Subcutaneous abdominal adipose tissue (tissue), 5 donors: ENCODE measurements at regions not wholly inside any gene's neighbourhood (a gene's known extent, or its start where the extent isn't known, plus 50 kb on each side); places are given as distances from the start of the nearest gene placed in this dataset.
"Not testable (repeated sequence)": the region's sequence is repeated elsewhere in the genome, so short reads cannot be mapped to it uniquely, and the experiment has no call there.

Experiments used
- H3K27ac ChIP-seq: one replicate; pipeline ENCODE4 v1.7.0; 2013; ENCODE audit warnings: low read depth, mild to moderate bottlenecking, inconsistent platforms, low read length, moderate library complexity
- H3K27me3 ChIP-seq, 5 donors: one replicate each; pipeline ENCODE4 v1.7.0; 2013; ENCODE audit warnings: low read length in 5 of 5, inconsistent platforms in 1 of 5; ENCODE audit not compliant: control insufficient read depth in 5 of 5, insufficient read depth in 4 of 5
- H3K36me3 ChIP-seq, 5 donors: one replicate each; pipeline ENCODE4 v1.7.0; 2013; ENCODE audit warnings: low read length in 5 of 5; ENCODE audit not compliant: control insufficient read depth in 5 of 5, insufficient read depth in 5 of 5
- H3K4me1 ChIP-seq, 5 donors: one replicate each; pipeline ENCODE4 v1.7.0; 2013; ENCODE audit warnings: low read length in 5 of 5, mild to moderate bottlenecking in 3 of 5, moderate library complexity in 1 of 5; ENCODE audit not compliant: control insufficient read depth in 5 of 5, insufficient read depth in 5 of 5
- H3K4me3 ChIP-seq, 5 donors: one replicate each; pipeline ENCODE4 v1.7.0; 2013; ENCODE audit warnings: low read length in 5 of 5, low read depth in 1 of 5
- H3K9ac ChIP-seq, 5 donors: one replicate each; pipeline ENCODE4 v1.7.0; 2013; ENCODE audit warnings: low read length in 5 of 5, mild to moderate bottlenecking in 4 of 5, moderate library complexity in 3 of 5
- H3K9me3 ChIP-seq, 5 donors: one replicate each; pipeline ENCODE4 v1.7.0; 2013; ENCODE audit warnings: low read length in 5 of 5; ENCODE audit not compliant: control insufficient read depth in 5 of 5
- donor health status: healthy.
- donor health status: healthy.
- donor health status: healthy.
- donor health status: healthy.
- donor health status: healthy.

GRCh38 chr20:29086145-29086718 lies 2171.2 kb upstream of the DEFB115 start:
- not testable (repeated sequence) for H3K4me3 ChIP-seq, H3K4me1 ChIP-seq, H3K36me3 ChIP-seq, H3K27ac ChIP-seq, H3K9ac ChIP-seq, H3K27me3 ChIP-seq, H3K9me3 ChIP-seq

- Histone ChIP-seq H3K9ac (no peak overlapping the region), H3K4me3 (no peak overlapping the region), H3K27ac (no peak overlapping the region), H3K36me3 (no peaks in the 10 kb centered on the region), H3K4me1 (no peaks in the 10 kb centered on the region), H3K9me3 (peaks cover 0 to 3% (median 0%) of the 10 kb centered on the region in 5 donors), H3K27me3 (no peaks in the 10 kb centered on the region)
Observed at GRCh38 chr20:29086938-29087337, 2170.5 kb upstream of the DEFB115 start.

- not testable (repeated sequence) for H3K9ac ChIP-seq, H3K27ac ChIP-seq
Observed at GRCh38 chr20:29087887-29088286, 2169.6 kb upstream of the DEFB115 start.

GRCh38 chr20:29088472-29088871 lies 2169.0 kb upstream of the DEFB115 start:
- H3K27me3 ChIP-seq, H3K9me3 ChIP-seq, H3K36me3 ChIP-seq, H3K9ac ChIP-seq, H3K27ac ChIP-seq, H3K4me1 ChIP-seq, H3K4me3 ChIP-seq: not testable (repeated sequence)

More at GRCh38 chr20:29087887-29088286, 2169.6 kb upstream of the DEFB115 start:
- H3K36me3 ChIP-seq, H3K27me3 ChIP-seq, H3K9me3 ChIP-seq, H3K4me3 ChIP-seq, H3K4me1 ChIP-seq: not testable (repeated sequence)

GRCh38 chr20:29089409-29089808 lies 2168.1 kb upstream of the DEFB115 start:
- not testable (repeated sequence) for H3K9ac ChIP-seq, H3K4me3 ChIP-seq, H3K9me3 ChIP-seq, H3K27me3 ChIP-seq, H3K4me1 ChIP-seq, H3K36me3 ChIP-seq, H3K27ac ChIP-seq

GRCh38 chr20:29093958-29094357 lies 2163.5 kb upstream of the DEFB115 start:
- H3K9ac ChIP-seq, H3K27ac ChIP-seq, H3K27me3 ChIP-seq, H3K36me3 ChIP-seq, H3K4me3 ChIP-seq, H3K9me3 ChIP-seq, H3K4me1 ChIP-seq: not testable (repeated sequence)

GRCh38 chr20:29096695-29097094 lies 2160.8 kb upstream of the DEFB115 start:
- not testable (repeated sequence) for H3K9ac ChIP-seq, H3K4me3 ChIP-seq, H3K27ac ChIP-seq

GRCh38 chr20:29107884-29108283 lies 2149.6 kb upstream of the DEFB115 start:
- H3K9me3 ChIP-seq, H3K4me1 ChIP-seq, H3K4me3 ChIP-seq, H3K9ac ChIP-seq, H3K27me3 ChIP-seq, H3K27ac ChIP-seq, H3K36me3 ChIP-seq: not testable (repeated sequence)

More at GRCh38 chr20:29096695-29097094, 2160.8 kb upstream of the DEFB115 start:
- not testable (repeated sequence) for H3K9me3 ChIP-seq, H3K27me3 ChIP-seq, H3K36me3 ChIP-seq, H3K4me1 ChIP-seq

GRCh38 chr20:29109386-29109785 lies 2148.1 kb upstream of the DEFB115 start:
- H3K9me3 ChIP-seq, H3K4me1 ChIP-seq, H3K27me3 ChIP-seq, H3K27ac ChIP-seq, H3K36me3 ChIP-seq, H3K4me3 ChIP-seq, H3K9ac ChIP-seq: not testable (repeated sequence)

GRCh38 chr20:29115097-29115496 lies 2142.4 kb upstream of the DEFB115 start:
- not testable (repeated sequence) for H3K9me3 ChIP-seq, H3K27ac ChIP-seq, H3K4me1 ChIP-seq, H3K27me3 ChIP-seq, H3K36me3 ChIP-seq, H3K4me3 ChIP-seq, H3K9ac ChIP-seq

GRCh38 chr20:29119141-29119540 lies 2138.3 kb upstream of the DEFB115 start:
- Histone ChIP-seq H3K36me3 (no peaks in the 10 kb centered on the region), H3K27me3 (no peaks in the 10 kb centered on the region), H3K4me1 (no peaks in the 10 kb centered on the region), H3K9ac (no peak overlapping the region), H3K9me3 (peaks cover 0 to 9% (median 3%) of the 10 kb centered on the region in 5 donors), H3K4me3 (no peak overlapping the region), H3K27ac (no peak overlapping the region)
